Naive thymus-derived CD4-positive, alpha-beta T cell (primary cell): ENCODE measurements at regions not wholly inside any gene's neighbourhood (a gene's known extent, or its start where the extent isn't known, plus 50 kb on each side); places are given as distances from the start of the nearest gene placed in this dataset.

Source experiments
- ATAC-seq: fragments of 150-1000 bp; cut with Tn5 transposase; 2 replicates; pipeline ENCODE4 v1.10.0; 2021; ENCODE audit warnings: mild to moderate bottlenecking, moderate library complexity
- CTCF ChIA-PET: fragments of 350-600 bp; sonication (Branson Sonifier 250); formaldehyde crosslinking; loops from one replicate; lab custom pipeline; 2021; ENCODE audit warnings: antibody characterized with exemption; lab: Charles Lee
- POLR2A ChIA-PET: fragments of 350-600 bp; sonication (Branson Sonifier 250); formaldehyde crosslinking; loops from one replicate; lab custom pipeline; 2021; ENCODE audit warnings: antibody characterized with exemption, inconsistent platforms; lab: Charles Lee
- DNase-seq, 9 donors: peaks; one replicate each; pipeline versions ENCODE4 v3.0.0 to v3.0.0-alpha.2; 2020 to 2022; ENCODE audit warnings: mixed read lengths in 1 of 9
- H3K27ac ChIP-seq: one replicate; pipeline ENCODE4 v1.7.0; 2013; ENCODE audit warnings: mild to moderate bottlenecking, low read depth, low read length, moderate library complexity
- H3K27me3 ChIP-seq, 2 donors: one replicate each; pipeline ENCODE4 v1.7.0; 2013; ENCODE audit warnings: low read length in 2 of 2, mild to moderate bottlenecking in 2 of 2, moderate library complexity in 2 of 2; ENCODE audit not compliant: control insufficient read depth in 2 of 2, insufficient read depth in 2 of 2
- H3K36me3 ChIP-seq, 3 experiments: 1 replicate in 2 of 3; 2 replicates in 1 of 3; pipeline ENCODE4 v1.7.0; 2013; ENCODE audit warnings: low read length in 3 of 3, mild to moderate bottlenecking in 3 of 3, moderate library complexity in 1 of 3; ENCODE audit not compliant: insufficient read depth in 3 of 3, control insufficient read depth in 2 of 3
- H3K4me1 ChIP-seq, 2 donors: one replicate each; pipeline ENCODE4 v1.7.0; 2013; ENCODE audit warnings: low read length in 2 of 2, mild to moderate bottlenecking in 2 of 2, moderate library complexity in 1 of 2; ENCODE audit not compliant: control insufficient read depth in 2 of 2, insufficient read depth in 2 of 2
- H3K4me3 ChIP-seq: 2 replicates; pipeline ENCODE4 v1.7.0; 2013; ENCODE audit warnings: mild to moderate bottlenecking, low read length
- H3K9me3 ChIP-seq, 3 experiments: 1 replicate in 2 of 3; 2 replicates in 1 of 3; pipeline ENCODE4 v1.7.0; 2013; ENCODE audit warnings: low read length in 3 of 3; ENCODE audit not compliant: control insufficient read depth in 2 of 3
- H3K27ac Mint-ChIP-seq, 9 donors: one replicate each; pipeline ENCODE4 v1.8.0; 2020 to 2022; ENCODE audit warnings: mixed read lengths in 9 of 9, mild to moderate bottlenecking in 8 of 9, moderate library complexity in 5 of 9, inconsistent platforms in 2 of 9
- H3K27me3 Mint-ChIP-seq, 5 donors: one replicate each; pipeline ENCODE4 v1.8.0; 2021 to 2022; ENCODE audit warnings: mixed read lengths in 5 of 5, mild to moderate bottlenecking in 1 of 5
- H3K36me3 Mint-ChIP-seq, 5 donors: one replicate each; pipeline ENCODE4 v1.8.0; 2020 to 2022; ENCODE audit warnings: mixed read lengths in 5 of 5, mild to moderate bottlenecking in 3 of 5, inconsistent platforms in 1 of 5
- H3K4me1 Mint-ChIP-seq, 7 donors: one replicate each; pipeline ENCODE4 v1.8.0; 2020 to 2022; ENCODE audit warnings: mixed read lengths in 7 of 7, mild to moderate bottlenecking in 3 of 7, inconsistent platforms in 1 of 7
- H3K4me3 Mint-ChIP-seq, 10 donors: one replicate each; pipeline ENCODE4 v1.8.0; 2020 to 2022; ENCODE audit warnings: mild to moderate bottlenecking in 10 of 10, mixed read lengths in 10 of 10, moderate library complexity in 6 of 10, inconsistent platforms in 2 of 10
- H3K9me3 Mint-ChIP-seq, 11 donors: one replicate each; pipeline ENCODE4 v1.8.0; 2020 to 2022; ENCODE audit warnings: mixed read lengths in 11 of 11, mild to moderate bottlenecking in 4 of 11, inconsistent platforms in 1 of 11, moderate library complexity in 1 of 11
- intact Hi-C, 2 donors: fragments of 100-400 bp; cut with micrococcal nuclease; formaldehyde crosslinking; loops; one replicate each; pipeline ENCODE4 v1.15.1; 2023

- H3K4me3 ChIP-seq, result no peak overlapping the region
- ChIA-PET POLR2A (no interaction called here), CTCF (no interaction called here)
- Mint-ChIP-seq H3K36me3 (peaks cover 0 to 17% (median 0%) of the 10 kb centered on the region in 5 donors), H3K4me3 (no peak overlapping the region), H3K9me3 (peaks cover 0 to 36% (median 26%) of the 10 kb centered on the region in 11 donors), H3K27ac (no peak overlapping the region), H3K4me1 (peaks cover 0 to 2% (median 0%) of the 10 kb centered on the region in 7 donors), H3K27me3 (peaks cover 0 to 16% (median 10%) of the 10 kb centered on the region in 5 donors)
- no peaks in the 10 kb centered on the region for H3K4me1 ChIP-seq
- ATAC-seq (no peak), DNase-seq (no peak)
- intact Hi-C loops, result no loop called here
- H3K27ac ChIP-seq, result no peak overlapping the region
- H3K36me3 ChIP-seq, result no peaks in the 10 kb centered on the region
- peaks cover 0 to 16% (median 0%) of the 10 kb centered on the region in 3 experiments for H3K9me3 ChIP-seq
- no peaks in the 10 kb centered on the region for H3K27me3 ChIP-seq
Measured at GRCh38 chr7:12056977-12057376, 154.1 kb upstream of the TMEM106B start.

GRCh38 chr7:12062062-12062461 lies 149.0 kb upstream of the TMEM106B start:
- DNase-seq (no peak), ATAC-seq (no peak)
- Mint-ChIP-seq H3K9me3 (peaks cover 0 to 13% (median 10%) of the 10 kb centered on the region in 11 donors), H3K4me1 (peaks cover 0 to 5% (median 0%) of the 10 kb centered on the region in 7 donors), H3K27ac (no peak overlapping the region), H3K27me3 (peaks cover 0 to 10% (median 5%) of the 10 kb centered on the region in 5 donors), H3K4me3 (no peak overlapping the region), H3K36me3 (peaks cover 0 to 9% (median 0%) of the 10 kb centered on the region in 5 donors)
- intact Hi-C loops, result no loop called here
- H3K27ac ChIP-seq, result no peak overlapping the region
- no peaks in the 10 kb centered on the region for H3K36me3 ChIP-seq
- H3K4me1 ChIP-seq, result no peaks in the 10 kb centered on the region
- POLR2A ChIA-PET, result interaction anchor here (0.7 kb wide), 1 partner anchor 151 kb away, joined by 3 read pairs; no protein-coding TSS in a partner anchor
- no peak overlapping the region for H3K4me3 ChIP-seq
- H3K27me3 ChIP-seq, result no peaks in the 10 kb centered on the region
- no peaks in the 10 kb centered on the region for H3K9me3 ChIP-seq
- CTCF ChIA-PET, result no interaction called here

GRCh38 chr7:12064586-12065127 lies 146.4 kb upstream of the TMEM106B start:
- CTCF ChIA-PET, result interaction anchor here (0.6 to 1.4 kb wide), 6 partner anchors 9 to 424 kb away, joined by 3 to 9 read pairs (median 4); no protein-coding TSS in a partner anchor
- no peak for DNase-seq
- no peaks in the 10 kb centered on the region for H3K9me3 Mint-ChIP-seq
- no peaks in the 10 kb centered on the region for H3K36me3 Mint-ChIP-seq
- intact Hi-C loops, result loop anchor here (5.0 kb wide), 1 partner anchor 637 kb away; no protein-coding TSS in a partner anchor
- H3K4me1 Mint-ChIP-seq, result peaks cover 0 to 9% (median 0%) of the 10 kb centered on the region in 7 donors
- no peaks in the 10 kb centered on the region for H3K27me3 Mint-ChIP-seq
- no peaks in the 10 kb centered on the region for H3K36me3 ChIP-seq
- H3K27me3 ChIP-seq, result no peaks in the 10 kb centered on the region
- H3K9me3 ChIP-seq, result no peaks in the 10 kb centered on the region
- H3K4me1 ChIP-seq, result no peaks in the 10 kb centered on the region
- no peak overlapping the region for H3K27ac ChIP-seq
- no peak overlapping the region for H3K4me3 ChIP-seq
- no peak overlapping the region for H3K4me3 Mint-ChIP-seq
- no peak overlapping the region for H3K27ac Mint-ChIP-seq
- POLR2A ChIA-PET, result interaction anchor here (0.6 kb wide), 1 partner anchor 110 kb away, joined by 3 read pairs; no protein-coding TSS in a partner anchor
- no peak for ATAC-seq

GRCh38 chr7:12066004-12066403 lies 145.1 kb upstream of the TMEM106B start:
- H3K4me1 ChIP-seq, result no peaks in the 10 kb centered on the region
- CTCF ChIA-PET, result interaction anchor here (1.2 to 4.3 kb wide), 2 partner anchors 254 to 257 kb away, joined by 3 to 20 read pairs; no protein-coding TSS in a partner anchor
- ATAC-seq (no peak), DNase-seq (no peak)
- no peak overlapping the region for H3K4me3 Mint-ChIP-seq
- no peaks in the 10 kb centered on the region for H3K27me3 ChIP-seq
- peaks cover 0 to 9% (median 0%) of the 10 kb centered on the region in 7 donors for H3K4me1 Mint-ChIP-seq
- POLR2A ChIA-PET, result no interaction called here
- H3K9me3 ChIP-seq, result no peaks in the 10 kb centered on the region
- no peaks in the 10 kb centered on the region for H3K36me3 Mint-ChIP-seq
- H3K36me3 ChIP-seq, result no peaks in the 10 kb centered on the region
- no peak overlapping the region for H3K27ac Mint-ChIP-seq
- H3K27me3 Mint-ChIP-seq, result no peaks in the 10 kb centered on the region
- H3K4me3 ChIP-seq, result no peak overlapping the region
- intact Hi-C loops, result loop anchor here (2.0 to 5.0 kb wide), 4 partner anchors 145 to 693 kb away; partner anchors contain the start of gene TMEM106B (in 1 of the 2)
- no peaks in the 10 kb centered on the region for H3K9me3 Mint-ChIP-seq
- no peak overlapping the region for H3K27ac ChIP-seq

GRCh38 chr7:12066521-12066920 lies 144.6 kb upstream of the TMEM106B start:
- ATAC-seq, result peak; percentile 74

GRCh38 chr7:12067156-12067831 lies 143.8 kb upstream of the TMEM106B start:
- ChIA-PET POLR2A (no interaction called here), CTCF (interaction anchor here (0.6 to 4.3 kb wide), 5 partner anchors 8 to 255 kb away, joined by 3 to 20 read pairs (median 3); no protein-coding TSS in a partner anchor)
- H3K36me3 Mint-ChIP-seq, result no peaks in the 10 kb centered on the region
- peak overlapping the region in 1 of 9 donors; percentile 73 for H3K27ac Mint-ChIP-seq
- Histone ChIP-seq H3K27ac (no peak overlapping the region), H3K36me3 (no peaks in the 10 kb centered on the region), H3K4me3 (no peak overlapping the region), H3K27me3 (no peaks in the 10 kb centered on the region), H3K9me3 (no peaks in the 10 kb centered on the region), H3K4me1 (no peaks in the 10 kb centered on the region)
- no peaks in the 10 kb centered on the region for H3K27me3 Mint-ChIP-seq
- DNase-seq, result peak; percentile 15 to 69 (median 58)
- peak; percentile 72 for ATAC-seq
- peaks cover 0 to 5% (median 0%) of the 10 kb centered on the region in 7 donors for H3K4me1 Mint-ChIP-seq
- intact Hi-C loops, result loop anchor here (1.0 to 5.0 kb wide), 11 partner anchors 144 to 694 kb away; partner anchors contain the start of gene TMEM106B (in 2 of the 2)
- H3K9me3 Mint-ChIP-seq, result no peaks in the 10 kb centered on the region
- H3K4me3 Mint-ChIP-seq, result no peak overlapping the region

More at GRCh38 chr7:12066521-12066920, 144.6 kb upstream of the TMEM106B start:
- Histone ChIP-seq H3K4me1 (no peaks in the 10 kb centered on the region), H3K9me3 (no peaks in the 10 kb centered on the region), H3K27me3 (no peaks in the 10 kb centered on the region), H3K36me3 (no peaks in the 10 kb centered on the region), H3K27ac (no peak overlapping the region), H3K4me3 (no peak overlapping the region)
- peaks cover 0 to 9% (median 0%) of the 10 kb centered on the region in 7 donors for H3K4me1 Mint-ChIP-seq
- H3K36me3 Mint-ChIP-seq, result no peaks in the 10 kb centered on the region
- no peaks in the 10 kb centered on the region for H3K9me3 Mint-ChIP-seq
- no peak for DNase-seq
- H3K27ac Mint-ChIP-seq, result peak overlapping the region in 1 of 9 donors; percentile 73
- intact Hi-C loops, result loop anchor here (2.0 to 5.0 kb wide), 4 partner anchors 144 to 694 kb away; partner anchors contain the start of gene TMEM106B (in 1 of the 2)
- ChIA-PET CTCF (interaction anchor here (0.6 to 4.3 kb wide), 3 partner anchors 9 to 256 kb away, joined by 3 to 20 read pairs (median 3); no protein-coding TSS in a partner anchor), POLR2A (no interaction called here)
- no peaks in the 10 kb centered on the region for H3K27me3 Mint-ChIP-seq
- no peak overlapping the region for H3K4me3 Mint-ChIP-seq
